Gastrocnemius medialis (tissue), 4 donors: ENCODE measurements at regions not wholly inside any gene's neighbourhood (a gene's known extent, or its start where the extent isn't known, plus 50 kb on each side); places are given as distances from the start of the nearest gene placed in this dataset.

ENCODE experiments used
- POLR2A ChIP-seq, 2 donors: fragments of 450-650 bp; IDR thresholded peaks; one replicate each; pipeline ENCODE4 v1.6.1; 2017; ENCODE audit warnings: antibody characterized with exemption in 2 of 2, mild to moderate bottlenecking in 2 of 2, moderate library complexity in 2 of 2
- TF ChIP-seq, protein P1 (sequence below), 5 experiments: fragments of 450-650 bp in 3 of 5; fragments of 200-600 bp in 2 of 5; sonication (generic) in 2 of 5; IDR thresholded peaks in 4 of 5; conservative IDR thresholded peaks in 1 of 5; 1 replicate in 4 of 5; 2 replicates in 1 of 5; pipeline ENCODE4 v1.5.1; 2016 to 2019; ENCODE audit warnings: antibody characterized with exemption in 5 of 5, mild to moderate bottlenecking in 3 of 5, moderate library complexity in 3 of 5

GRCh38 chr3:182136008-182136910, 424.5 kb downstream of the SOX2 start:
- TF ChIP-seq, protein P1, sequence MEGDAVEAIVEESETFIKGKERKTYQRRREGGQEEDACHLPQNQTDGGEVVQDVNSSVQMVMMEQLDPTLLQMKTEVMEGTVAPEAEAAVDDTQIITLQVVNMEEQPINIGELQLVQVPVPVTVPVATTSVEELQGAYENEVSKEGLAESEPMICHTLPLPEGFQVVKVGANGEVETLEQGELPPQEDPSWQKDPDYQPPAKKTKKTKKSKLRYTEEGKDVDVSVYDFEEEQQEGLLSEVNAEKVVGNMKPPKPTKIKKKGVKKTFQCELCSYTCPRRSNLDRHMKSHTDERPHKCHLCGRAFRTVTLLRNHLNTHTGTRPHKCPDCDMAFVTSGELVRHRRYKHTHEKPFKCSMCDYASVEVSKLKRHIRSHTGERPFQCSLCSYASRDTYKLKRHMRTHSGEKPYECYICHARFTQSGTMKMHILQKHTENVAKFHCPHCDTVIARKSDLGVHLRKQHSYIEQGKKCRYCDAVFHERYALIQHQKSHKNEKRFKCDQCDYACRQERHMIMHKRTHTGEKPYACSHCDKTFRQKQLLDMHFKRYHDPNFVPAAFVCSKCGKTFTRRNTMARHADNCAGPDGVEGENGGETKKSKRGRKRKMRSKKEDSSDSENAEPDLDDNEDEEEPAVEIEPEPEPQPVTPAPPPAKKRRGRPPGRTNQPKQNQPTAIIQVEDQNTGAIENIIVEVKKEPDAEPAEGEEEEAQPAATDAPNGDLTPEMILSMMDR (IDR thresholded peaks at IDR 0.05 in 4 of 5, conservative IDR thresholded peaks at IDR 0.05 in 1 of 5), result no peak
- TF ChIP-seq POLR2A (IDR thresholded peaks at IDR 0.05), result no peak
